Heart left ventricle (tissue), 16 donors: ENCODE measurements at regions not wholly inside any gene's neighbourhood (a gene's known extent, or its start where the extent isn't known, plus 50 kb on each side); places are given as distances from the start of the nearest gene placed in this dataset.

Experiments
- ATAC-seq, 4 donors: fragments of 200-7000 bp; cut with Tn5 transposase; one replicate each; pipeline ENCODE4 v1.9.1; 2020 to 2022; ENCODE audit warnings: moderate library complexity in 4 of 4, mild to moderate bottlenecking in 3 of 4, moderate number of reproducible peaks in 1 of 4
- DNase-seq, 5 donors: peaks; one replicate each; pipeline ENCODE4 v3.0.0-alpha.2; 2020
- H3K27ac ChIP-seq, 12 donors: fragments of 200-600 bp; sonication (generic) in 4 of 12; one replicate each; pipeline versions ENCODE4 v1.5.0 to v1.8.0; 2016 to 2022; ENCODE audit warnings: mild to moderate bottlenecking in 2 of 12
- H3K27me3 ChIP-seq, 9 donors: fragments of 200-600 bp; sonication (generic) in 2 of 9; one replicate each; pipeline versions ENCODE4 v1.5.1 to v1.8.0; 2016 to 2022; ENCODE audit warnings: mild to moderate bottlenecking in 3 of 9
- H3K36me3 ChIP-seq, 9 donors: fragments of 200-600 bp; sonication (generic) in 2 of 9; one replicate each; pipeline versions ENCODE4 v1.5.0 to v1.8.0; 2018 to 2022; ENCODE audit warnings: mild to moderate bottlenecking in 2 of 9
- H3K4me1 ChIP-seq, 12 donors: fragments of 200-600 bp; sonication (generic) in 4 of 12; one replicate each; pipeline versions ENCODE4 v1.5.0 to v1.8.0; 2016 to 2022; ENCODE audit warnings: mild to moderate bottlenecking in 3 of 12
- H3K4me3 ChIP-seq, 12 donors: fragments of 200-600 bp; sonication (generic) in 4 of 12; one replicate each; pipeline versions ENCODE4 v1.5.0 to v1.8.0; 2017 to 2022; ENCODE audit warnings: mild to moderate bottlenecking in 9 of 12, moderate library complexity in 4 of 12
- H3K9me3 ChIP-seq, 12 donors: fragments of 200-600 bp; sonication (generic) in 4 of 12; one replicate each; pipeline versions ENCODE4 v1.5.0 to v1.8.0; 2016 to 2022; ENCODE audit warnings: mild to moderate bottlenecking in 1 of 12
- CTCF ChIP-seq, 12 donors: fragments of 200-600 bp; sonication (generic) in 4 of 12; IDR thresholded peaks; one replicate each; pipeline versions ENCODE4 v1.5.0 to v1.8.0; 2018 to 2022; ENCODE audit warnings: antibody characterized with exemption in 12 of 12, mild to moderate bottlenecking in 5 of 12
- POLR2A ChIP-seq, 2 donors: fragments of 450-650 bp; IDR thresholded peaks; one replicate each; pipeline ENCODE4 v1.6.1; 2017; ENCODE audit warnings: antibody characterized with exemption in 2 of 2, mild to moderate bottlenecking in 2 of 2, moderate library complexity in 2 of 2
- WGBS, 4 donors: extraction: QIAGEN DNeasy Blood & Tissue Kit in 2 of 4; methylation state at CpG; one replicate each; pipeline versions ENCODE4 v1.1.5 to v1.1.7; 2013 to 2018; 5-methylcytosine and 5-hydroxymethylcytosine counted together
- intact Hi-C, 10 donors: fragments of 100-400 bp; cut with DNase I; formaldehyde crosslinking; loops; one replicate each; pipeline versions ENCODE4 v1.11.1 to v1.14.2; 2022
- donor health status: ischemic (EF 13 %, LVEDD 7.1; RV severe dilation, severe dysfunction).
- donor health status: healthy with polysubstance abuse.
- donor health status: DM: no; HTN: yes; CAD: no.
- donor health status: DM: no; HTN: no; CAD: no.
- donor health status: ischemic (EF 25% LVEDD 6.9; RV normal size, moderate dysfunction).
- donor health status: ischemic (EF 25% LVEDD 5.7; RV mildly dilated, moderate dysfunction).
- donor health status: healthy.
- donor health status: DM: yes; HTN: yes; CAD: no.
- donor health status: ischemic (EF 35%, LVEDD 5.7; RV mildly dilated, moderate dysfunction).
- donor health status: nonischemic (EF 11% LVEDD 7.7; RV severe dilation, severe dysfunction).
- donor health status: DM: yes; HTN: yes; CAD: no.
- donor health status: PGD.
- donor health status: ischemic (EF 29% LVEDD 5.4; RV normal size, mild dysfunction).
- donor health status: nonischemic (EF 23%, LVEDD 6.1; RV moderate dilation, normal function).

- Histone ChIP-seq H3K9me3 (no peaks in the 10 kb centered on the region), H3K27me3 (no peaks in the 10 kb centered on the region), H3K27ac (no peak overlapping the region), H3K36me3 (no peaks in the 10 kb centered on the region), H3K4me3 (no peak overlapping the region), H3K4me1 (peaks cover 0 to 55% (median 19%) of the 10 kb centered on the region in 12 donors)
- 75 to 84% (median 77%) methylated on average over 4 of the region's 4 CpGs for WGBS, 4 donors
- ATAC-seq (no peak), DNase-seq (no peak)
- TF ChIP-seq POLR2A (IDR thresholded peaks at IDR 0.05): no peak
- TF ChIP-seq CTCF (IDR thresholded peaks at IDR 0.05): no peak
- intact Hi-C loops: loop anchor here in 2 of 10 donors (5.0 kb wide), 2 partner anchors 108 to 653 kb away; no protein-coding TSS in a partner anchor
Observed at GRCh38 chr10:3889961-3890522, 105.0 kb upstream of the KLF6 start.

- TF ChIP-seq POLR2A (IDR thresholded peaks at IDR 0.05) (no peak), CTCF (IDR thresholded peaks at IDR 0.05) (no peak)
- 57 to 64% (median 60%) methylated on average over 9 of the region's 9 CpGs for WGBS, 4 donors
- ATAC-seq: peak in 3 of 4 donors; percentile 25 to 56 (median 43)
Observed at GRCh38 chr10:3887885-3888476, 103.0 kb upstream of the KLF6 start.

GRCh38 chr10:3887404-3887803 lies 102.4 kb upstream of the KLF6 start:
- 79 to 89% (median 85%) methylated on average over 7 of the region's 7 CpGs for WGBS, 4 donors
- no peak for TF ChIP-seq POLR2A (IDR thresholded peaks at IDR 0.05)
- TF ChIP-seq CTCF (IDR thresholded peaks at IDR 0.05): no peak
- peaks cover 0 to 30% (median 19%) of the 10 kb centered on the region in 12 donors for H3K4me1 ChIP-seq
- intact Hi-C loops: loop anchor here in 1 of 10 donors (5.0 kb wide), 1 partner anchor 105 kb away; no protein-coding TSS in a partner anchor
- H3K27me3 ChIP-seq: no peaks in the 10 kb centered on the region
- peak overlapping the region in 4 of 12 donors; percentile 10 to 28 (median 16) for H3K4me3 ChIP-seq
- H3K27ac ChIP-seq: peak overlapping the region; percentile 72 to 88 (median 82)
- ATAC-seq: peak in 1 of 4 donors; percentile 5
- H3K36me3 ChIP-seq: no peaks in the 10 kb centered on the region
- no peak for DNase-seq
- no peaks in the 10 kb centered on the region for H3K9me3 ChIP-seq

More at GRCh38 chr10:3887885-3888476, 103.0 kb upstream of the KLF6 start:
- Histone ChIP-seq H3K27ac (peak overlapping the region; percentile 72 to 88 (median 82)), H3K27me3 (no peaks in the 10 kb centered on the region), H3K36me3 (no peaks in the 10 kb centered on the region), H3K9me3 (no peaks in the 10 kb centered on the region), H3K4me3 (no peak overlapping the region), H3K4me1 (peaks cover 0 to 35% (median 19%) of the 10 kb centered on the region in 12 donors)
- intact Hi-C loops: loop anchor here in 1 of 10 donors (5.0 kb wide), 1 partner anchor 106 kb away; no protein-coding TSS in a partner anchor
- peak in 1 of 5 donors; percentile 54 for DNase-seq

GRCh38 chr10:3886641-3887251 lies 101.7 kb upstream of the KLF6 start:
- TF ChIP-seq POLR2A (IDR thresholded peaks at IDR 0.05) (no peak), CTCF (IDR thresholded peaks at IDR 0.05) (no peak)
- Histone ChIP-seq H3K4me3 (peak overlapping the region in 9 of 12 donors; percentile 10 to 32 (median 22)), H3K4me1 (peaks cover 0 to 30% (median 19%) of the 10 kb centered on the region in 12 donors), H3K27me3 (no peaks in the 10 kb centered on the region), H3K9me3 (no peaks in the 10 kb centered on the region), H3K27ac (peak overlapping the region; percentile 72 to 88 (median 82)), H3K36me3 (no peaks in the 10 kb centered on the region)
- DNase-seq (peak in 4 of 5 donors; percentile 30 to 62 (median 44)), ATAC-seq (peak; percentile 74 to 93 (median 86))
- intact Hi-C loops: loop anchor here in 1 of 10 donors (5.0 kb wide), 1 partner anchor 104 kb away; no protein-coding TSS in a partner anchor
- WGBS, 4 donors: 20 to 36% (median 21%) methylated on average over 11 of the region's 11 CpGs
